Tibial artery (tissue), 4 donors: ENCODE measurements at regions not wholly inside any gene's neighbourhood (a gene's known extent, or its start where the extent isn't known, plus 50 kb on each side); places are given as distances from the start of the nearest gene placed in this dataset.

Source experiments
- DNase-seq, 2 donors: peaks; one replicate each; pipeline ENCODE4 v3.0.0-alpha.2; 2019
- H3K27ac ChIP-seq, 2 donors: fragments of 200-600 bp; sonication (generic) in 1 of 2; 1 replicate in 1 of 2; 2 replicates in 1 of 2; pipeline ENCODE4 v1.5.1; 2018 to 2019; ENCODE audit warnings: mild to moderate bottlenecking in 1 of 2
- H3K27me3 ChIP-seq, 2 donors: fragments of 200-600 bp; sonication (generic) in 1 of 2; one replicate each; pipeline versions ENCODE4 v1.5.1 to v1.6.0; 2016 to 2019
- H3K36me3 ChIP-seq, 3 donors: fragments of 200-600 bp; sonication (generic) in 2 of 3; one replicate each; pipeline ENCODE4 v1.5.1; 2016 to 2019; ENCODE audit warnings: mild to moderate bottlenecking in 2 of 3
- H3K4me1 ChIP-seq, 4 donors: fragments of 200-600 bp; sonication (generic) in 2 of 4; 1 replicate in 3 of 4; 2 replicates in 1 of 4; pipeline ENCODE4 v1.5.1; 2016 to 2019
- H3K4me3 ChIP-seq, 2 donors: fragments of 200-600 bp; sonication (generic) in 1 of 2; 1 replicate in 1 of 2; 2 replicates in 1 of 2; pipeline ENCODE4 v1.5.1; 2018 to 2019; ENCODE audit warnings: mild to moderate bottlenecking in 2 of 2
- H3K9me3 ChIP-seq, 3 donors: fragments of 200-600 bp; sonication (generic) in 1 of 3; one replicate each; pipeline ENCODE4 v1.5.1; 2016 to 2019
- CTCF ChIP-seq, 2 experiments: fragments of 200-600 bp in 1 of 2; fragments of 450-650 bp in 1 of 2; IDR thresholded peaks; one replicate each; pipeline ENCODE4 v1.5.1; 2017 to 2019; ENCODE audit warnings: antibody characterized with exemption in 2 of 2, mild to moderate bottlenecking in 1 of 2, moderate library complexity in 1 of 2
- intact Hi-C: fragments of 100-400 bp; cut with DNase I; formaldehyde crosslinking; loops from one replicate; pipeline ENCODE4 v1.15.0; 2023; ENCODE audit warnings: low total_unique reads

- no peak overlapping the region for H3K4me3 ChIP-seq
- H3K4me1 ChIP-seq, result no peaks in the 10 kb centered on the region
- H3K36me3 ChIP-seq, result no peaks in the 10 kb centered on the region
- no peak overlapping the region for H3K27ac ChIP-seq
- TF ChIP-seq CTCF (IDR thresholded peaks at IDR 0.05), result no peak
- H3K27me3 ChIP-seq, result no peaks in the 10 kb centered on the region
- intact Hi-C loops, result no loop called here
- H3K9me3 ChIP-seq, result no peaks in the 10 kb centered on the region
- DNase-seq, result no peak
Observed at GRCh38 chr10:128763588-128763987, 637.4 kb upstream of the MKI67 start.

- TF ChIP-seq CTCF (IDR thresholded peaks at IDR 0.05), result no peak
- intact Hi-C loops, result no loop called here
- Histone ChIP-seq H3K27me3 (no peaks in the 10 kb centered on the region), H3K9me3 (no peaks in the 10 kb centered on the region), H3K4me1 (no peaks in the 10 kb centered on the region), H3K36me3 (no peaks in the 10 kb centered on the region), H3K27ac (no peak overlapping the region), H3K4me3 (no peak overlapping the region)
- no peak for DNase-seq
Observed at GRCh38 chr10:128764190-128764589, 638.0 kb upstream of the MKI67 start.

GRCh38 chr10:128766915-128767314 lies 640.7 kb upstream of the MKI67 start:
- Histone ChIP-seq H3K27me3 (no peaks in the 10 kb centered on the region), H3K9me3 (no peaks in the 10 kb centered on the region), H3K27ac (no peak overlapping the region), H3K36me3 (no peaks in the 10 kb centered on the region), H3K4me1 (no peaks in the 10 kb centered on the region), H3K4me3 (no peak overlapping the region)
- intact Hi-C loops, result no loop called here
- no peak for DNase-seq
- TF ChIP-seq CTCF (IDR thresholded peaks at IDR 0.05), result no peak

- no peak overlapping the region for H3K4me3 ChIP-seq
- no peak for TF ChIP-seq CTCF (IDR thresholded peaks at IDR 0.05)
- H3K27me3 ChIP-seq, result no peaks in the 10 kb centered on the region
- intact Hi-C loops, result no loop called here
- no peaks in the 10 kb centered on the region for H3K36me3 ChIP-seq
- DNase-seq, result no peak
- H3K9me3 ChIP-seq, result peaks cover 0 to 7% (median 0%) of the 10 kb centered on the region in 3 donors
- H3K27ac ChIP-seq, result no peak overlapping the region
- H3K4me1 ChIP-seq, result no peaks in the 10 kb centered on the region
Observed at GRCh38 chr10:128774979-128775378, 648.8 kb upstream of the MKI67 start.

- no peaks in the 10 kb centered on the region for H3K36me3 ChIP-seq
- no peak for TF ChIP-seq CTCF (IDR thresholded peaks at IDR 0.05)
- no peaks in the 10 kb centered on the region for H3K27me3 ChIP-seq
- no peaks in the 10 kb centered on the region for H3K4me1 ChIP-seq
- DNase-seq, result no peak
- H3K9me3 ChIP-seq, result peaks cover 0 to 7% (median 0%) of the 10 kb centered on the region in 3 donors
- H3K27ac ChIP-seq, result no peak overlapping the region
- H3K4me3 ChIP-seq, result no peak overlapping the region
- intact Hi-C loops, result no loop called here
Observed at GRCh38 chr10:128775743-128776142, 649.5 kb upstream of the MKI67 start.

GRCh38 chr10:128776673-128777252 lies 650.5 kb upstream of the MKI67 start:
- intact Hi-C loops, result no loop called here
- Histone ChIP-seq H3K36me3 (no peaks in the 10 kb centered on the region), H3K4me1 (no peaks in the 10 kb centered on the region), H3K27ac (no peak overlapping the region), H3K9me3 (peaks cover 0 to 7% (median 0%) of the 10 kb centered on the region in 3 donors), H3K4me3 (no peak overlapping the region), H3K27me3 (no peaks in the 10 kb centered on the region)
- TF ChIP-seq CTCF (IDR thresholded peaks at IDR 0.05), result no peak
- no peak for DNase-seq
